ENCODE measurements at regions not wholly inside any gene's neighbourhood (a gene's known extent, or its start where the extent isn't known, plus 50 kb on each side); places are given as distances from the start of the nearest gene placed in this dataset.

- TF ChIP-seq CTCF (IDR thresholded peaks at IDR 0.05) (no peak), POLR2A (IDR thresholded peaks at IDR 0.05) (no peak)
These were observed 234.6 kb upstream of the NR5A2 start for GRCh38 chr1:199792874-199793273.
